ENCODE measurements at regions not wholly inside any gene's neighbourhood (a gene's known extent, or its start where the extent isn't known, plus 50 kb on each side); places are given as distances from the start of the nearest gene placed in this dataset.
A peak's percentile ranks its signal among the peaks of the same experiment; 100 is the strongest.
"Not testable (repeated sequence)": the region's sequence is repeated elsewhere in the genome, so short reads cannot be mapped to it uniquely, and the experiment has no call there.

- H4K91ac ChIP-seq (ENCODE audit: low read depth, low read length, poor library complexity), result no peak overlapping the region
- DNase-seq (ENCODE audit: low spot score), result no peak
- H2BK15ac ChIP-seq (ENCODE audit: low read length), result no peak overlapping the region
- H3K18ac ChIP-seq (ENCODE audit: low read length), result peak overlapping the region; percentile 54
- no peak overlapping the region for H2AFZ ChIP-seq (ENCODE audit: low read length)
- no peak overlapping the region for H3K14ac ChIP-seq (ENCODE audit: low read length)
- no peak overlapping the region for H2BK12ac ChIP-seq (ENCODE audit: low read length)
- no peaks in the 10 kb centered on the region for H3K36me3 ChIP-seq (replicated peaks in 1 of 2; ENCODE audit: control insufficient read depth in 2 of 2, insufficient read depth in 2 of 2, low read length in 2 of 2)
- no peak overlapping the region for H3K9ac ChIP-seq (ENCODE audit: low read depth, low read length, poor library complexity)
- H3K27ac ChIP-seq (replicated peaks; ENCODE audit: low read length), result no peak overlapping the region
- no peak overlapping the region for H4K8ac ChIP-seq (ENCODE audit: low read depth, low read length)
- H3K9me3 ChIP-seq (replicated peaks in 1 of 2; ENCODE audit: control insufficient read depth in 2 of 2, insufficient read depth in 1 of 2, low read depth in 1 of 2, low read length in 2 of 2), result no peaks in the 10 kb centered on the region
- no peaks in the 10 kb centered on the region for H3K79me1 ChIP-seq (ENCODE audit: low read depth, low read length)
- no peak overlapping the region for H3K4me3 ChIP-seq (ENCODE audit: low read length in 2 of 2)
- no peak overlapping the region for H2BK120ac ChIP-seq (ENCODE audit: low read depth, low read length)
- H3K4me2 ChIP-seq (ENCODE audit: insufficient read depth, low read length, poor library complexity, severe bottlenecking), result no peak overlapping the region
- WGBS, 2 donors (ENCODE audit: extremely low coverage in 2 of 2, insufficient read length in 2 of 2, insufficient replicate concordance in 1 of 2), result no CpG with 5 or more reads among the region's 5 CpGs
- H3K4ac ChIP-seq (ENCODE audit: low read length), result no peak overlapping the region
- H2BK5ac ChIP-seq (ENCODE audit: low read length), result no peak overlapping the region
- H3K4me1 ChIP-seq (ENCODE audit: control insufficient read depth in 2 of 2, insufficient read depth in 1 of 2, low read depth in 1 of 2, low read length in 2 of 2), result peaks cover 0 to 2% of the 10 kb centered on the region in 2 donors
- no peak overlapping the region for H3K23ac ChIP-seq (ENCODE audit: low read depth, low read length, poor library complexity)
- peaks cover 0 to 7% (median 0%) of the 10 kb centered on the region in 3 experiments for H3K27me3 ChIP-seq (ENCODE audit: control insufficient read depth in 3 of 3, insufficient read depth in 3 of 3, low read depth in 1 of 3, low read length in 3 of 3)
- peak overlapping the region; percentile 50 for H2AK5ac ChIP-seq (ENCODE audit: low read depth, low read length)
Observed at GRCh38 chr13:44825953-44826352, 163.3 kb downstream of the NUFIP1 start.

GRCh38 chr13:44823555-44823954, 165.7 kb downstream of the NUFIP1 start:
- H2BK120ac ChIP-seq (ENCODE audit: low read depth, low read length); H4K91ac ChIP-seq (ENCODE audit: low read depth, low read length, poor library complexity); H2BK15ac ChIP-seq (ENCODE audit: low read length); H3K4me3 ChIP-seq (ENCODE audit: low read length in 2 of 2); DNase-seq (ENCODE audit: low spot score); H3K18ac ChIP-seq (ENCODE audit: low read length); H3K27ac ChIP-seq (replicated peaks; ENCODE audit: low read length); H3K4me1 ChIP-seq (ENCODE audit: control insufficient read depth in 2 of 2, insufficient read depth in 1 of 2, low read depth in 1 of 2, low read length in 2 of 2); H3K9me3 ChIP-seq (replicated peaks in 1 of 2; ENCODE audit: control insufficient read depth in 2 of 2, insufficient read depth in 1 of 2, low read depth in 1 of 2, low read length in 2 of 2); H2AK5ac ChIP-seq (ENCODE audit: low read depth, low read length); H4K8ac ChIP-seq (ENCODE audit: low read depth, low read length); H3K36me3 ChIP-seq (replicated peaks in 1 of 2; ENCODE audit: control insufficient read depth in 2 of 2, insufficient read depth in 2 of 2, low read length in 2 of 2); H3K9ac ChIP-seq (ENCODE audit: low read depth, low read length, poor library complexity); H3K4ac ChIP-seq (ENCODE audit: low read length); H3K79me1 ChIP-seq (ENCODE audit: low read depth, low read length); H3K27me3 ChIP-seq (ENCODE audit: control insufficient read depth in 3 of 3, insufficient read depth in 3 of 3, low read depth in 1 of 3, low read length in 3 of 3); H3K14ac ChIP-seq (ENCODE audit: low read length); H2BK12ac ChIP-seq (ENCODE audit: low read length); H2AFZ ChIP-seq (ENCODE audit: low read length); H2BK5ac ChIP-seq (ENCODE audit: low read length); H3K23ac ChIP-seq (ENCODE audit: low read depth, low read length, poor library complexity); H3K4me2 ChIP-seq (ENCODE audit: insufficient read depth, low read length, poor library complexity, severe bottlenecking): not testable (repeated sequence)
- no CpG with 5 or more reads among the region's 7 CpGs for WGBS, 2 donors (ENCODE audit: extremely low coverage in 2 of 2, insufficient read length in 2 of 2, insufficient replicate concordance in 1 of 2)

- Histone ChIP-seq H3K4ac (ENCODE audit: low read length) (no peak overlapping the region), H3K9ac (ENCODE audit: low read depth, low read length, poor library complexity) (no peak overlapping the region), H3K23ac (ENCODE audit: low read depth, low read length, poor library complexity) (no peak overlapping the region), H3K27ac (replicated peaks; ENCODE audit: low read length) (no peak overlapping the region), H3K14ac (ENCODE audit: low read length) (no peak overlapping the region), H3K79me1 (ENCODE audit: low read depth, low read length) (no peaks in the 10 kb centered on the region), H3K4me2 (ENCODE audit: insufficient read depth, low read length, poor library complexity, severe bottlenecking) (no peak overlapping the region), H3K18ac (ENCODE audit: low read length) (no peak overlapping the region), H4K8ac (ENCODE audit: low read depth, low read length) (no peak overlapping the region), H3K9me3 (replicated peaks in 1 of 2; ENCODE audit: control insufficient read depth in 2 of 2, insufficient read depth in 1 of 2, low read depth in 1 of 2, low read length in 2 of 2) (no peaks in the 10 kb centered on the region), H2AK5ac (ENCODE audit: low read depth, low read length) (no peak overlapping the region), H4K91ac (ENCODE audit: low read depth, low read length, poor library complexity) (no peak overlapping the region), H2AFZ (ENCODE audit: low read length) (no peak overlapping the region), H3K4me3 (ENCODE audit: low read length in 2 of 2) (no peak overlapping the region), H3K4me1 (ENCODE audit: control insufficient read depth in 2 of 2, insufficient read depth in 1 of 2, low read depth in 1 of 2, low read length in 2 of 2) (peaks cover 0 to 7% of the 10 kb centered on the region in 2 donors), H2BK12ac (ENCODE audit: low read length) (no peak overlapping the region), H2BK120ac (ENCODE audit: low read depth, low read length) (no peak overlapping the region), H3K36me3 (replicated peaks in 1 of 2; ENCODE audit: control insufficient read depth in 2 of 2, insufficient read depth in 2 of 2, low read length in 2 of 2) (no peaks in the 10 kb centered on the region), H3K27me3 (ENCODE audit: control insufficient read depth in 3 of 3, insufficient read depth in 3 of 3, low read depth in 1 of 3, low read length in 3 of 3) (peaks cover 0 to 7% (median 0%) of the 10 kb centered on the region in 3 experiments), H2BK5ac (ENCODE audit: low read length) (no peak overlapping the region), H2BK15ac (ENCODE audit: low read length) (no peak overlapping the region)
- 83% methylated on average over 2 of the region's 12 CpGs; no CpG with 5 or more reads in 1 of the 2 donors for WGBS, 2 donors (ENCODE audit: extremely low coverage in 2 of 2, insufficient read length in 2 of 2, insufficient replicate concordance in 1 of 2)
- DNase-seq (ENCODE audit: low spot score), result no peak
Observed at GRCh38 chr13:44822291-44822690, 167.0 kb downstream of the NUFIP1 start.

GRCh38 chr13:44819772-44820171, 169.5 kb downstream of the NUFIP1 start:
- Histone ChIP-seq H3K79me1 (ENCODE audit: low read depth, low read length) (no peaks in the 10 kb centered on the region), H2BK15ac (ENCODE audit: low read length) (no peak overlapping the region)

More at GRCh38 chr13:44819772-44820171, 169.5 kb downstream of the NUFIP1 start:
- Histone ChIP-seq H2AFZ (ENCODE audit: low read length) (no peak overlapping the region), H3K9ac (ENCODE audit: low read depth, low read length, poor library complexity) (no peak overlapping the region), H3K4me3 (ENCODE audit: low read length in 2 of 2) (no peak overlapping the region), H3K23ac (ENCODE audit: low read depth, low read length, poor library complexity) (no peak overlapping the region), H3K27ac (replicated peaks; ENCODE audit: low read length) (no peak overlapping the region), H3K14ac (ENCODE audit: low read length) (no peak overlapping the region), H4K8ac (ENCODE audit: low read depth, low read length) (no peak overlapping the region), H2AK5ac (ENCODE audit: low read depth, low read length) (no peak overlapping the region), H2BK120ac (ENCODE audit: low read depth, low read length) (no peak overlapping the region), H3K36me3 (replicated peaks in 1 of 2; ENCODE audit: control insufficient read depth in 2 of 2, insufficient read depth in 2 of 2, low read length in 2 of 2) (no peaks in the 10 kb centered on the region), H2BK12ac (ENCODE audit: low read length) (no peak overlapping the region), H3K9me3 (replicated peaks in 1 of 2; ENCODE audit: control insufficient read depth in 2 of 2, insufficient read depth in 1 of 2, low read depth in 1 of 2, low read length in 2 of 2) (no peaks in the 10 kb centered on the region), H3K18ac (ENCODE audit: low read length) (no peak overlapping the region), H3K27me3 (ENCODE audit: control insufficient read depth in 3 of 3, insufficient read depth in 3 of 3, low read depth in 1 of 3, low read length in 3 of 3) (no peaks in the 10 kb centered on the region), H4K91ac (ENCODE audit: low read depth, low read length, poor library complexity) (no peak overlapping the region), H2BK5ac (ENCODE audit: low read length) (no peak overlapping the region), H3K4me1 (ENCODE audit: control insufficient read depth in 2 of 2, insufficient read depth in 1 of 2, low read depth in 1 of 2, low read length in 2 of 2) (peaks cover 3 to 18% of the 10 kb centered on the region in 2 donors), H3K4ac (ENCODE audit: low read length) (no peak overlapping the region), H3K4me2 (ENCODE audit: insufficient read depth, low read length, poor library complexity, severe bottlenecking) (no peak overlapping the region)
- DNase-seq (ENCODE audit: low spot score), result no peak
- no CpG with 5 or more reads among the region's 6 CpGs for WGBS, 2 donors (ENCODE audit: extremely low coverage in 2 of 2, insufficient read length in 2 of 2, insufficient replicate concordance in 1 of 2)
